HepG2 (cell line): ENCODE measurements at regions not wholly inside any gene's neighbourhood (a gene's known extent, or its start where the extent isn't known, plus 50 kb on each side); places are given as distances from the start of the nearest gene placed in this dataset.

Experiments
- ATAC-seq: fragments of 200-7000 bp; cut with Tn5 transposase; 3 replicates; pipeline ENCODE4 v1.9.1; 2020; ENCODE audit warnings: mild to moderate bottlenecking, moderate library complexity
- BruUV-seq: library from RNA; stranded (reverse); fragments of 400-500 nt; replicated peaks from 2 replicates; lab custom pipeline; 2021; lab: Mats Ljungman, UMichigan
- CTCF ChIA-PET: fragments of 300-600 bp; formaldehyde crosslinking; extraction: SDS; loops from one replicate; lab custom pipeline; 2021; ENCODE audit warnings: low total read pairs, inconsistent platforms, low intra/inter-chr PET ratio; lab: Yijun Ruan, JAX
- POLR2A ChIA-PET: fragments of 350-600 bp; sonication (Branson Sonifier 250); formaldehyde crosslinking; loops from one replicate; lab custom pipeline; 2020; ENCODE audit warnings: antibody characterized with exemption, inconsistent platforms; lab: Yijun Ruan, JAX
- DNase-seq: peaks from one replicate; pipeline ENCODE4 v3.0.0-alpha.2; 2015; ENCODE audit warnings: low spot score
- FAIRE-seq: peaks from 3 replicates; lab custom pipeline; 2011; peaks lifted over from hg19 to GRCh38; lab: Jason Lieb, UNC
- H2AFZ ChIP-seq: one replicate; pipeline ENCODE4 v1.6.1; 2011; ENCODE audit warnings: low read length, inconsistent platforms
- H3K27ac ChIP-seq: fragments of 300-600 bp; 3 replicates; pipeline ENCODE4 v1.8.0; 2011; ENCODE audit warnings: mixed run types, mild to moderate bottlenecking, mixed read lengths, low read length, inconsistent platforms; ENCODE audit not compliant: insufficient read depth; ENCODE audit errors: extremely low read length
- H3K27me3 ChIP-seq, 2 experiments: fragments of 200-600 bp in 1 of 2; 2 replicates in 1 of 2; 3 replicates in 1 of 2; pipeline versions ENCODE4 v1.6.0 to v1.8.0; 2011; ENCODE audit warnings: low read length in 2 of 2, mild to moderate bottlenecking in 2 of 2, moderate library complexity in 2 of 2, inconsistent platforms in 1 of 2; ENCODE audit not compliant: insufficient read depth in 2 of 2, control insufficient read depth in 1 of 2
- H3K36me3 ChIP-seq, 2 experiments: fragments of 200-600 bp in 1 of 2; replicated peaks in 1 of 2; 2 replicates in 1 of 2; 3 replicates in 1 of 2; pipeline versions ENCODE4 v1.5.1 to v1.8.0; 2011; ENCODE audit warnings: low read length in 2 of 2, inconsistent platforms in 1 of 2; ENCODE audit not compliant: insufficient read depth in 2 of 2, control insufficient read depth in 1 of 2
- H3K4me1 ChIP-seq: 2 replicates; pipeline ENCODE4 v1.5.1; 2012; ENCODE audit warnings: low read length, inconsistent platforms; ENCODE audit not compliant: insufficient read depth
- H3K4me2 ChIP-seq: 2 replicates; pipeline ENCODE4 v1.6.0; 2011; ENCODE audit warnings: low read depth, low read length, inconsistent platforms
- H3K4me3 ChIP-seq, 3 experiments: fragments of 200-600 bp in 1 of 3; sonication (generic), shearing (Covaris generic) in 1 of 3; replicated peaks in 1 of 3; 2 replicates each; pipeline ENCODE4 v1.5.1; 2011 to 2016; ENCODE audit warnings: low read length in 3 of 3, inconsistent platforms in 2 of 3, low read depth in 2 of 3, mild to moderate bottlenecking in 2 of 3, control low read depth in 1 of 3, mixed read lengths in 1 of 3; ENCODE audit not compliant: insufficient read depth in 1 of 3
- H3K79me2 ChIP-seq: one replicate; pipeline ENCODE4 v1.6.1; 2011; ENCODE audit warnings: low read length, inconsistent platforms; ENCODE audit not compliant: insufficient read depth
- H3K9ac ChIP-seq: 2 replicates; pipeline ENCODE4 v1.6.0; 2011; ENCODE audit warnings: mild to moderate bottlenecking, low read depth, low read length, inconsistent platforms; ENCODE audit not compliant: insufficient read depth
- H3K9me3 ChIP-seq: 2 replicates; pipeline ENCODE4 v1.5.1; 2012; ENCODE audit warnings: mild to moderate bottlenecking, low read length
- H4K20me1 ChIP-seq: 2 replicates; pipeline ENCODE4 v1.6.0; 2011; ENCODE audit warnings: inconsistent platforms, mild to moderate bottlenecking, low read length, moderate library complexity; ENCODE audit not compliant: insufficient read depth
- AGO1 ChIP-seq: fragments of 200-400 bp; formaldehyde crosslinking; IDR thresholded peaks from 2 replicates; pipeline ENCODE4 v1.6.1; 2017; ENCODE audit warnings: mild to moderate bottlenecking, low read depth, low read length, moderate library complexity; ENCODE audit not compliant: poor library complexity, severe bottlenecking
- BRF2 ChIP-seq: sonication (generic); formaldehyde crosslinking; IDR thresholded peaks from 2 replicates; pipeline ENCODE4 v1.8.1; 2022; ENCODE audit warnings: mild to moderate bottlenecking, missing genetic modification reagents
- CBX1 ChIP-seq: IDR thresholded peaks from one replicate; pipeline ENCODE4 v1.6.1; 2016; ENCODE audit warnings: antibody characterized with exemption, low read depth
- DNMT1 ChIP-seq: sonication (generic); formaldehyde crosslinking; IDR thresholded peaks from 2 replicates; pipeline ENCODE4 v1.5.1; 2020; ENCODE audit warnings: mild to moderate bottlenecking, missing genetic modification reagents
- HNRNPL ChIP-seq: fragments of 200-400 bp; formaldehyde crosslinking; IDR thresholded peaks from 2 replicates; pipeline ENCODE4 v1.6.1; 2017; ENCODE audit warnings: mild to moderate bottlenecking, low read depth, low read length
- KLF12 ChIP-seq: sonication (generic); formaldehyde crosslinking; IDR thresholded peaks from 2 replicates; pipeline ENCODE4 v1.4.0; 2020; ENCODE audit warnings: missing genetic modification reagents, borderline replicate concordance
- LCORL ChIP-seq, 2 experiments: fragments of 450-650 bp in 1 of 2; sonication (generic) in 1 of 2; formaldehyde crosslinking in 1 of 2; IDR thresholded peaks; 2 replicates each; pipeline versions ENCODE4 v1.5.0 to v1.6.1; 2017 to 2020; ENCODE audit warnings: antibody characterized with exemption in 1 of 2, missing genetic modification reagents in 1 of 2
- PHB2 ChIP-seq: fragments of 450-650 bp; IDR thresholded peaks from 2 replicates; pipeline ENCODE4 v1.6.1; 2018; ENCODE audit not compliant: partially characterized antibody
- SALL1 ChIP-seq: sonication (generic); formaldehyde crosslinking; IDR thresholded peaks from 2 replicates; pipeline ENCODE4 v1.8.0; 2022; ENCODE audit warnings: mild to moderate bottlenecking, missing genetic modification reagents
- SP2 ChIP-seq: sonication (generic); formaldehyde crosslinking; IDR thresholded peaks from 2 replicates; pipeline ENCODE4 v1.5.1; 2020; ENCODE audit warnings: mild to moderate bottlenecking, missing genetic modification reagents
- SP4 ChIP-seq: sonication (generic); formaldehyde crosslinking; IDR thresholded peaks from 2 replicates; pipeline ENCODE4 v1.8.1; 2023; ENCODE audit warnings: mild to moderate bottlenecking, missing genetic modification reagents
- SYNCRIP ChIP-seq: fragments of 200-400 bp; formaldehyde crosslinking; IDR thresholded peaks from 2 replicates; pipeline ENCODE4 v1.6.1; 2018; ENCODE audit warnings: mild to moderate bottlenecking, low read depth, low read length; ENCODE audit not compliant: insufficient read depth
- ZBTB7A ChIP-seq: sonication (generic); formaldehyde crosslinking; IDR thresholded peaks from 2 replicates; pipeline ENCODE4 v1.8.0; 2022; ENCODE audit warnings: mild to moderate bottlenecking, missing genetic modification reagents
- ZMYM3 ChIP-seq: sonication (generic); formaldehyde crosslinking; IDR thresholded peaks from 2 replicates; pipeline ENCODE4 v1.5.1; 2020; ENCODE audit warnings: mild to moderate bottlenecking, missing genetic modification reagents
- ZNF180 ChIP-seq: sonication (generic); formaldehyde crosslinking; IDR thresholded peaks from 2 replicates; pipeline ENCODE4 v1.4.0; 2020; ENCODE audit warnings: low read depth, missing genetic modification reagents, borderline replicate concordance
- ZNF441 ChIP-seq: sonication (generic); formaldehyde crosslinking; IDR thresholded peaks from 2 replicates; pipeline ENCODE4 v1.7.0; 2021; ENCODE audit warnings: missing genetic modification reagents, borderline replicate concordance
- WGBS: methylation state at CpG from one replicate; pipeline ENCODE4 v1.1.6; 2017; ENCODE audit warnings: low lambda C conversion rate; 5-methylcytosine and 5-hydroxymethylcytosine counted together
- in situ Hi-C: cut with HindIII; loops from 2 replicates; pipeline ENCODE4 v1.10.0; 2017; ENCODE audit warnings: low pct_unique_long_range_greater_than_20kb; ENCODE audit not compliant: extremely low pct_ligation_motif_present
- intact Hi-C: fragments of 100-400 bp; cut with micrococcal nuclease; formaldehyde crosslinking; loops from one replicate; pipeline ENCODE4 v1.10.0; 2022; ENCODE audit not compliant: unreplicated experiment
- TF ChIP-seq, protein P1 (sequence below): IDR thresholded peaks from 2 replicates; pipeline ENCODE4 v1.6.1; 2016; ENCODE audit warnings: missing compliant biosample characterization, missing genetic modification reagents, borderline replicate concordance

GRCh38 chr4:138449938-138450337 lies 207.8 kb upstream of the SLC7A11 start:
- H3K36me3 ChIP-seq: no peaks in the 10 kb centered on the region
- ChIA-PET CTCF (no interaction called here), POLR2A (no interaction called here)
- DNase-seq (no peak), FAIRE-seq (no peak), ATAC-seq (no peak)
- no peak overlapping the region for H3K4me3 ChIP-seq
- BruUV-seq: no TSS peak
- intact Hi-C loops: loop anchor here (2.0 kb wide), 1 partner anchor 41 kb away; no protein-coding TSS in a partner anchor
- H3K9me3 ChIP-seq: no peaks in the 10 kb centered on the region
- H2AFZ ChIP-seq: no peak overlapping the region
- no peaks in the 10 kb centered on the region; a peak in 1 of 5 replicates for H3K27me3 ChIP-seq
- H3K4me2 ChIP-seq: no peak overlapping the region
- TF ChIP-seq SALL1 (no peak), SP4 (CRISPR knock-in tag) (no peak), ZNF441 (CRISPR knock-in tag) (no peak), HNRNPL (no peak), AGO1 (no peak), PHB2 (no peak), DNMT1 (CRISPR knock-in tag) (no peak), SYNCRIP (no peak), SP2 (CRISPR knock-in tag) (no peak), BRF2 (CRISPR knock-in tag) (no peak), KLF12 (CRISPR knock-in tag) (no peak), ZNF180 (CRISPR knock-in tag) (no peak), LCORL (IDR thresholded peaks at IDR 0.05) (no peak), LCORL (CRISPR knock-in tag; IDR thresholded peaks at IDR 0.05) (no peak), ZBTB7A (CRISPR knock-in tag) (no peak), CBX1 (no peak), ZMYM3 (CRISPR knock-in tag) (no peak)
- TF ChIP-seq, protein P1, sequence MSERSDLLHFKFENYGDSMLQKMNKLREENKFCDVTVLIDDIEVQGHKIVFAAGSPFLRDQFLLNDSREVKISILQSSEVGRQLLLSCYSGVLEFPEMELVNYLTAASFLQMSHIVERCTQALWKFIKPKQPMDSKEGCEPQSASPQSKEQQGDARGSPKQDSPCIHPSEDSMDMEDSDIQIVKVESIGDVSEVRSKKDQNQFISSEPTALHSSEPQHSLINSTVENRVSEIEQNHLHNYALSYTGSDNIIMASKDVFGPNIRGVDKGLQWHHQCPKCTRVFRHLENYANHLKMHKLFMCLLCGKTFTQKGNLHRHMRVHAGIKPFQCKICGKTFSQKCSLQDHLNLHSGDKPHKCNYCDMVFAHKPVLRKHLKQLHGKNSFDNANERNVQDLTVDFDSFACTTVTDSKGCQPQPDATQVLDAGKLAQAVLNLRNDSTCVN (CRISPR knock-in tag): no peak
- in situ Hi-C loops: no loop called here
- no peak overlapping the region for H3K9ac ChIP-seq
- H4K20me1 ChIP-seq: no peaks in the 10 kb centered on the region
- H3K79me2 ChIP-seq: no peaks in the 10 kb centered on the region
- H3K4me1 ChIP-seq: no peaks in the 10 kb centered on the region
- no peak overlapping the region for H3K27ac ChIP-seq
- 3% methylated on average over 3 of the region's 3 CpGs for WGBS
